GM23338 (cell line): ENCODE measurements at regions not wholly inside any gene's neighbourhood (a gene's known extent, or its start where the extent isn't known, plus 50 kb on each side); places are given as distances from the start of the nearest gene placed in this dataset.

Experiments
- EZH2 ChIP-seq: fragments of 200-600 bp; sonication (generic); IDR thresholded peaks from one replicate; pipeline ENCODE4 v1.8.0; 2017; ENCODE audit warnings: antibody characterized with exemption, mild to moderate bottlenecking, low read depth; ENCODE audit not compliant: unreplicated experiment
- POLR2AphosphoS5 ChIP-seq: IDR thresholded peaks from 2 replicates; pipeline ENCODE4 v1.6.1; 2016; ENCODE audit warnings: antibody characterized with exemption, low read depth
- REST ChIP-seq: IDR thresholded peaks from one replicate; pipeline ENCODE4 v1.6.1; 2018; ENCODE audit warnings: antibody characterized with exemption; ENCODE audit not compliant: unreplicated experiment
- ZNF114 ChIP-seq: fragments of 250-450 bp; sonication (Bioruptor Pico); IDR thresholded peaks from 2 replicates; pipeline ENCODE4 v1.5.0; 2020; ENCODE audit warnings: mild to moderate bottlenecking, moderate library complexity
- TF ChIP-seq, protein P1 (sequence below), 2 experiments: fragments of 200-600 bp in 1 of 2; sonication (generic) in 1 of 2; conservative IDR thresholded peaks; 2 replicates each; pipeline versions ENCODE4 v1.5.1 to v1.6.1; 2016 to 2017; ENCODE audit warnings: antibody characterized with exemption in 2 of 2, low read depth in 2 of 2, mild to moderate bottlenecking in 2 of 2, moderate library complexity in 1 of 2
- TF ChIP-seq, protein P2 (sequence below): IDR thresholded peaks from 2 replicates; pipeline ENCODE4 v1.6.1; 2016; ENCODE audit warnings: antibody characterized with exemption

- TF ChIP-seq, protein P1, sequence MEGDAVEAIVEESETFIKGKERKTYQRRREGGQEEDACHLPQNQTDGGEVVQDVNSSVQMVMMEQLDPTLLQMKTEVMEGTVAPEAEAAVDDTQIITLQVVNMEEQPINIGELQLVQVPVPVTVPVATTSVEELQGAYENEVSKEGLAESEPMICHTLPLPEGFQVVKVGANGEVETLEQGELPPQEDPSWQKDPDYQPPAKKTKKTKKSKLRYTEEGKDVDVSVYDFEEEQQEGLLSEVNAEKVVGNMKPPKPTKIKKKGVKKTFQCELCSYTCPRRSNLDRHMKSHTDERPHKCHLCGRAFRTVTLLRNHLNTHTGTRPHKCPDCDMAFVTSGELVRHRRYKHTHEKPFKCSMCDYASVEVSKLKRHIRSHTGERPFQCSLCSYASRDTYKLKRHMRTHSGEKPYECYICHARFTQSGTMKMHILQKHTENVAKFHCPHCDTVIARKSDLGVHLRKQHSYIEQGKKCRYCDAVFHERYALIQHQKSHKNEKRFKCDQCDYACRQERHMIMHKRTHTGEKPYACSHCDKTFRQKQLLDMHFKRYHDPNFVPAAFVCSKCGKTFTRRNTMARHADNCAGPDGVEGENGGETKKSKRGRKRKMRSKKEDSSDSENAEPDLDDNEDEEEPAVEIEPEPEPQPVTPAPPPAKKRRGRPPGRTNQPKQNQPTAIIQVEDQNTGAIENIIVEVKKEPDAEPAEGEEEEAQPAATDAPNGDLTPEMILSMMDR (conservative IDR thresholded peaks at IDR 0.05; ENCODE audit: low read depth in 2 of 2) = no peak
- TF ChIP-seq REST (no peak), ZNF114 (no peak), EZH2 (no peak), POLR2AphosphoS5 (no peak)
- TF ChIP-seq, protein P2, sequence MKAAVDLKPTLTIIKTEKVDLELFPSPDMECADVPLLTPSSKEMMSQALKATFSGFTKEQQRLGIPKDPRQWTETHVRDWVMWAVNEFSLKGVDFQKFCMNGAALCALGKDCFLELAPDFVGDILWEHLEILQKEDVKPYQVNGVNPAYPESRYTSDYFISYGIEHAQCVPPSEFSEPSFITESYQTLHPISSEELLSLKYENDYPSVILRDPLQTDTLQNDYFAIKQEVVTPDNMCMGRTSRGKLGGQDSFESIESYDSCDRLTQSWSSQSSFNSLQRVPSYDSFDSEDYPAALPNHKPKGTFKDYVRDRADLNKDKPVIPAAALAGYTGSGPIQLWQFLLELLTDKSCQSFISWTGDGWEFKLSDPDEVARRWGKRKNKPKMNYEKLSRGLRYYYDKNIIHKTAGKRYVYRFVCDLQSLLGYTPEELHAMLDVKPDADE = no peak
Observed at GRCh38 chr5:54388409-54388808, 67.1 kb upstream of the HSPB3 start.
